GM18520 (cell line): ENCODE measurements at regions not wholly inside any gene's neighbourhood (a gene's known extent, or its start where the extent isn't known, plus 50 kb on each side); places are given as distances from the start of the nearest gene placed in this dataset.
"Not testable (repeated sequence)": the region's sequence is repeated elsewhere in the genome, so short reads cannot be mapped to it uniquely, and the experiment has no call there.

Source experiments
- ATAC-seq: cut with Tn5 transposase; IDR thresholded peaks from one replicate; pipeline ENCODE4 v1.9.1; 2021; ENCODE audit not compliant: unreplicated experiment

GRCh38 chr12:115813256-115813655 is 464.2 kb downstream of the MED13L start:
- no peak for ATAC-seq

GRCh38 chr12:115811929-115812328 is 465.6 kb downstream of the MED13L start:
- no peak for ATAC-seq

- no peak for ATAC-seq
Observed at GRCh38 chr12:115811045-115811444, 466.4 kb downstream of the MED13L start.

- no peak for ATAC-seq
Observed at GRCh38 chr12:115810122-115810901, 467.2 kb downstream of the MED13L start.

GRCh38 chr12:115806000-115806399 is 471.5 kb downstream of the MED13L start:
- no peak for ATAC-seq

- ATAC-seq = no peak
Observed at GRCh38 chr12:115802767-115803166, 474.7 kb downstream of the MED13L start.

- no peak for ATAC-seq
Observed at GRCh38 chr12:115801871-115802270, 475.6 kb downstream of the MED13L start.

GRCh38 chr12:115799610-115800009 is 477.9 kb downstream of the MED13L start:
- ATAC-seq = no peak

GRCh38 chr12:115798309-115798917 is 479.1 kb downstream of the MED13L start:
- no peak for ATAC-seq

GRCh38 chr12:115794659-115795081 is 482.8 kb downstream of the MED13L start:
- no peak for ATAC-seq

GRCh38 chr12:115791331-115791730 is 486.2 kb downstream of the MED13L start:
- ATAC-seq = no peak

GRCh38 chr12:115790526-115790925 is 487.0 kb downstream of the MED13L start:
- ATAC-seq = no peak

- not testable (repeated sequence) for ATAC-seq
Observed at GRCh38 chr12:115786490-115786889, 491.0 kb downstream of the MED13L start.

GRCh38 chr12:115785548-115785947 is 491.9 kb downstream of the MED13L start:
- ATAC-seq = no peak

- no peak for ATAC-seq
Observed at GRCh38 chr12:115776399-115776798, 501.1 kb downstream of the MED13L start.

GRCh38 chr12:115774148-115774895 is 503.2 kb downstream of the MED13L start:
- no peak for ATAC-seq

- no peak for ATAC-seq
Observed at GRCh38 chr12:115771601-115772000, 505.9 kb downstream of the MED13L start.

GRCh38 chr12:115771065-115771464 is 506.4 kb downstream of the MED13L start:
- no peak for ATAC-seq

- ATAC-seq = no peak
Observed at GRCh38 chr12:115770643-115771042, 506.9 kb downstream of the MED13L start.

- ATAC-seq = no peak
Observed at GRCh38 chr12:115767916-115768315, 509.6 kb downstream of the MED13L start.

GRCh38 chr12:115763982-115764621 is 513.4 kb downstream of the MED13L start:
- no peak for ATAC-seq
